Subcutaneous abdominal adipose tissue (tissue), 5 donors: ENCODE measurements at regions not wholly inside any gene's neighbourhood (a gene's known extent, or its start where the extent isn't known, plus 50 kb on each side); places are given as distances from the start of the nearest gene placed in this dataset.

Source experiments
- H3K27ac ChIP-seq: one replicate; pipeline ENCODE4 v1.7.0; 2013; ENCODE audit warnings: low read depth, mild to moderate bottlenecking, inconsistent platforms, low read length, moderate library complexity
- H3K27me3 ChIP-seq, 5 donors: one replicate each; pipeline ENCODE4 v1.7.0; 2013; ENCODE audit warnings: low read length in 5 of 5, inconsistent platforms in 1 of 5; ENCODE audit not compliant: control insufficient read depth in 5 of 5, insufficient read depth in 4 of 5
- H3K36me3 ChIP-seq, 5 donors: one replicate each; pipeline ENCODE4 v1.7.0; 2013; ENCODE audit warnings: low read length in 5 of 5; ENCODE audit not compliant: control insufficient read depth in 5 of 5, insufficient read depth in 5 of 5
- H3K4me1 ChIP-seq, 5 donors: one replicate each; pipeline ENCODE4 v1.7.0; 2013; ENCODE audit warnings: low read length in 5 of 5, mild to moderate bottlenecking in 3 of 5, moderate library complexity in 1 of 5; ENCODE audit not compliant: control insufficient read depth in 5 of 5, insufficient read depth in 5 of 5
- H3K4me3 ChIP-seq, 5 donors: one replicate each; pipeline ENCODE4 v1.7.0; 2013; ENCODE audit warnings: low read length in 5 of 5, low read depth in 1 of 5
- H3K9ac ChIP-seq, 5 donors: one replicate each; pipeline ENCODE4 v1.7.0; 2013; ENCODE audit warnings: low read length in 5 of 5, mild to moderate bottlenecking in 4 of 5, moderate library complexity in 3 of 5
- H3K9me3 ChIP-seq, 5 donors: one replicate each; pipeline ENCODE4 v1.7.0; 2013; ENCODE audit warnings: low read length in 5 of 5; ENCODE audit not compliant: control insufficient read depth in 5 of 5
- donor health status: healthy.
- donor health status: healthy.
- donor health status: healthy.
- donor health status: healthy.
- donor health status: healthy.

DNA sequence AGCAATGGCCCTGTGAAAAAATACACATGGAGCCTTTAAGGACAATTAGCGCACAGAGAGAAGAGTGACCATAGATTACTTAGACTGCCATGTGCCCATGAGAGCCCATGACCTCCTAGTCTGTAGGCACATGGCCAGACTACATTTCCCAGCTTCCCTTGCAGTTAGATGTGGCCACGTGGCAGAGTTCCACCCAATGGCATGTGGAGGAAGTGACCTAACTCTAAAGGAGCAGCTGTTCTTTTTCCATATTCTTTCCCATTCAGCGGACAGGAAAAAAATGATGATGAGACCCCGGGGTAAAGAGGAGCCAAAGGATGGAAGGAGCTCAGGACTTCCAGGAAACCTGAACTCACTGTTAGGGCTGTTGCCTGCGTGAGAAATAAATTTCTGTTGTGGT lies 116.6 kb downstream of the CBLN4 start:
- no peaks in the 10 kb centered on the region for H3K27me3 ChIP-seq
- no peak overlapping the region for H3K4me3 ChIP-seq
- no peak overlapping the region for H3K27ac ChIP-seq
- H3K36me3 ChIP-seq, result no peaks in the 10 kb centered on the region
- H3K9ac ChIP-seq, result no peak overlapping the region
- H3K9me3 ChIP-seq, result no peaks in the 10 kb centered on the region
- H3K4me1 ChIP-seq, result no peaks in the 10 kb centered on the region

DNA sequence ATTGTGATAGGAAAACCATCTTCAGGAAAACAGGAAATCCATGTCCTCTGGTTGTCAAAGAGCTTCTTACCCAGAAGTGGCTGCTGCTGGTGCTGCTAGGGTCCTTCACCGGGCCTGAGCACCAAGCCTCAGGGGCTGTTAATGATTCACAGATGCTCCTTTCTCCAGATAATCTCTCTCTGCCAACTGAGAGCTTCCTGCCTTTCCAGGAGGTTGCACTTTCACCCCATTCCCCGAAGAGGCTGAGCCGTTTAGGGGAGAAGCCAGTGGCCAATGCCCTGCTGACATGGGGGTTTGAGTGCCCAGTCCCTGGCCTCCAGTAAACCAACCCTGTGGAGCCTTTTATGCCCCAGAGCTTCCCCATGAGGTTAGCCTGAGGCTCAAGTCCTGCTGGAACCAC lies 122.4 kb downstream of the CBLN4 start:
- no peak overlapping the region for H3K4me3 ChIP-seq
- H3K27me3 ChIP-seq, result no peaks in the 10 kb centered on the region
- no peaks in the 10 kb centered on the region for H3K36me3 ChIP-seq
- no peak overlapping the region for H3K9ac ChIP-seq
- no peak overlapping the region for H3K27ac ChIP-seq
- H3K4me1 ChIP-seq, result no peaks in the 10 kb centered on the region
- peaks cover 0 to 4% (median 0%) of the 10 kb centered on the region in 5 donors for H3K9me3 ChIP-seq

DNA sequence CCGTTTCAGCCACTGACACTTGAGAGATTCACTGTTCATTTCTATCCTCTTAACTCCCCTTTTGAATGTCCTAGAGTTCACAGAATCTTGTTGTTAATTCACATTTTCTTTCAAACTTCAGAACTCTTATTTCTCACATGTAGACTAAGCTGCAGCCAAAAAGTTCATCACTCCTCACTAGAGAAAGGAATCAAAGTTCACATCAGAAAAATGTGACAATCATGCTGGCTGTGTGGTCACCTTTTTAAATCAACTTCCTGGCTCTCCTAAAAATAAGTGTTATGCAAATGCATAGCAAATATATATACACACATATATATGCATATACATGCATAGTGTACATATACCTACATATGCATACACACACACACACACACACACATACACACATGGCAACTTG lies 123.0 kb downstream of the CBLN4 start:
- no peaks in the 10 kb centered on the region for H3K4me1 ChIP-seq
- H3K27ac ChIP-seq, result no peak overlapping the region
- H3K9ac ChIP-seq, result no peak overlapping the region
- H3K36me3 ChIP-seq, result no peaks in the 10 kb centered on the region
- no peaks in the 10 kb centered on the region for H3K27me3 ChIP-seq
- no peak overlapping the region for H3K4me3 ChIP-seq
- peaks cover 0 to 4% (median 0%) of the 10 kb centered on the region in 5 donors for H3K9me3 ChIP-seq

DNA sequence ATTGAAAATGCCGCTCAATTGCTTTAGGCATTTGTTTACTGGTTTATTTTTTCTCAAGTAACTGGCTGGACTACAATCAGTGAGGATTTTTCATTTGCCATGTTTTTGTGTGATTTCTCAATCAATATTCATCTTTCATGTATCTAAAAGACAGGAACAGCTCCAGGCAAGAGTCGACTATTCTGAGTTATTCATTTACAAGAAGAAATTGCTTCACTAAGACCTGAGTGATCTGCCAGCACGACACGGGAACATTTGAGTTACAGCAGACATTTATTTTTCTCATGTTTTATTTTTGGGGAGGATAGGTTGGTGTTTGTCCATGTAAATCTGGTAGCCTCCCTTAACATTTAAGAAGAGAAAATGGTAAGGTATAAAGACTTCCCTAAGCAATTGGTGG lies 124.1 kb downstream of the CBLN4 start:
- Histone ChIP-seq H3K27me3 (no peaks in the 10 kb centered on the region), H3K4me3 (no peak overlapping the region), H3K4me1 (no peaks in the 10 kb centered on the region), H3K9ac (no peak overlapping the region), H3K36me3 (no peaks in the 10 kb centered on the region), H3K27ac (no peak overlapping the region), H3K9me3 (peaks cover 0 to 4% (median 0%) of the 10 kb centered on the region in 5 donors)

DNA sequence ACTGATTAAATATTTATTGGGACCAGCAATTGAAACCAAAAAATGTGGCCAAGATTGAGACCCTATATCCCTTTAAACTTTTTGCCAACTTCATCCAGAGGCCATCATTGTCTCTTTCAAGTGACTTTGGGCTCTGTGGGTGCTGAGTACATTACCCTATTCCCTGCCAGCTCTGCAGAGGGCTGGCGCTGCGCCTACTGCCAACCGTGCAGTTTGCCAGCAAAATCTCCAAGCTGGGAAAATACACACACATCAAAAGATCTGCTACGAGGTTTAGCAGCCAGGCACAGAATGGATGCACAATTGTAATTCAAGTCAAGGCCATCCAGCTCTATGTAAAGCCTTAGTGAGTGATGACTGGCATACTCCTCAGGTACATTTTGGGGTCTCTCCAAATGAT lies 125.0 kb downstream of the CBLN4 start:
- H3K9me3 ChIP-seq, result peaks cover 0 to 4% (median 0%) of the 10 kb centered on the region in 5 donors
- no peak overlapping the region for H3K9ac ChIP-seq
- H3K4me3 ChIP-seq, result no peak overlapping the region
- no peaks in the 10 kb centered on the region for H3K4me1 ChIP-seq
- H3K27me3 ChIP-seq, result no peaks in the 10 kb centered on the region
- no peak overlapping the region for H3K27ac ChIP-seq
- H3K36me3 ChIP-seq, result no peaks in the 10 kb centered on the region

DNA sequence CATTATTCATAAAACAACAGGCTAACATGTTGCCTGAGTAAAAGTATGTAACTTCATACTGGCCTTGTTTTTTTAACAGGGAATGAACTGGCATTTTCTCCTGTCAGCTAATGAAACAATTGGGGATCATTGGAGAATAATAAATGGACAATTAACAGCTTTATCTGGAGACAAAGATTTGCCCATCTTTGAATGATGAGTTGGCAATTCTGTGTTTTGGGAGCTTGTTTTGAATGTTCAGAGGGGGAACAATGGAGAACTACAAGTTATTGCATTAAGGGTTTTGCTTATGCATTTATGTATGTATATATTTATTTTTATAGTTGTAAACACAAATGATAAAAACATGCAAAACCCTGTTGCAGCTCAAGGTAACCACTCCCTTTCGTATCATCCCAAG lies 150.3 kb downstream of the CBLN4 start:
- no peaks in the 10 kb centered on the region for H3K27me3 ChIP-seq
- peaks cover 0 to 5% (median 0%) of the 10 kb centered on the region in 5 donors for H3K9me3 ChIP-seq
- H3K36me3 ChIP-seq, result no peaks in the 10 kb centered on the region
- H3K4me1 ChIP-seq, result no peaks in the 10 kb centered on the region
- no peak overlapping the region for H3K9ac ChIP-seq
- no peak overlapping the region for H3K27ac ChIP-seq
- H3K4me3 ChIP-seq, result no peak overlapping the region

DNA sequence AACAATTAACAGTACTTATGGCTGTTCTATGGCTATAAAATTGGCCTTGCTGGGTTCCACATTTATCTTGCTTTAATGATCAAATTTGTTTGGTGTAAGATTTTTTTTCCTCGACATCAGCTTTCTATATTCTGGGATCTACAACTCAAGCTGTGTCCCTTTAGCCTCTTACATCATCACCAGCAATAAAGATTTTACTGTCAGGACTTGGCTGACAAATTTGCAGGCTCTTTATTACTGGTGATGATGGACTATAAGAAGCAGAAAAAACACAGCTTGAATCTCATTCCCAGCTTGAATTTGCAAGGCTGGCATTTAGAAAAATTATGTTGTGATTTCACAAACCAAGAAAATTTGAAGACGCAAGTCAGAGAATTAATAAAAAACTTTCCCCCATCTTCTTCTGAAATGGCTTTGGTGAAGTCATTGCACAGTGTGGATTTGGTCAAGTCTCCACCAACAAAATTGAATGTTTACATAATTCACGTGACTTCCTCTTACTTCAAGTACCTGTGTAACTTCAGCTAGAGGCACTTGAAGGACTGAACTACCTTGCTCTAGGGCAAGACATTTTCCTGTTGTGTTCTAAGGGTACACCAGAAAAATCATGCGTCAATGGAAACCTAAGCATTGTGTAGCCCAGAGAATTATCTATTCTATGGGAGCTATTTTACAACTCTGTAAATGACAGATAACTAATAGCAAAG lies 175.0 kb downstream of the CBLN4 start:
- Histone ChIP-seq H3K27me3 (no peaks in the 10 kb centered on the region), H3K4me3 (no peak overlapping the region), H3K9me3 (peaks cover 0 to 8% (median 3%) of the 10 kb centered on the region in 5 donors), H3K4me1 (no peaks in the 10 kb centered on the region), H3K9ac (no peak overlapping the region), H3K36me3 (no peaks in the 10 kb centered on the region), H3K27ac (no peak overlapping the region)

DNA sequence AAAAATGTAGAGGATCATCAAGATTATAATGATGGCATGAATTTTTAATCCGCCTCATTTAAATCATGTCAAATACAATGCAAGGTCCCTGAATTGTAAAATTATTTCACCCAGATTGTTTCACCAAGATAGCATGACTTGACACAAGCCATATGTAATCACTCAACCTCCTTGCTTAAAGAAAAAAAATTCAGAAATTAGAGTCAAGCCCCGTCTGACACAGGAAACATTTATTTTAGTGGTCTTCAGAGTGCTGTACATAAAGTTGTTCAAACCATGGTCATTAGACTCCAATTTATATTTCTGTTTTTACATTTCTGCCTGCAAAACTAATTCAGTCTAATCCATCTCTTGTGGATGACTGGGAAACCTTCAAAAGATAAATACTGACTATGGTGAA lies 200.2 kb downstream of the CBLN4 start:
- Histone ChIP-seq H3K4me1 (no peaks in the 10 kb centered on the region), H3K4me3 (no peak overlapping the region), H3K27ac (no peak overlapping the region), H3K36me3 (no peaks in the 10 kb centered on the region), H3K9me3 (peaks cover 0 to 4% (median 4%) of the 10 kb centered on the region in 5 donors), H3K9ac (no peak overlapping the region), H3K27me3 (no peaks in the 10 kb centered on the region)

DNA sequence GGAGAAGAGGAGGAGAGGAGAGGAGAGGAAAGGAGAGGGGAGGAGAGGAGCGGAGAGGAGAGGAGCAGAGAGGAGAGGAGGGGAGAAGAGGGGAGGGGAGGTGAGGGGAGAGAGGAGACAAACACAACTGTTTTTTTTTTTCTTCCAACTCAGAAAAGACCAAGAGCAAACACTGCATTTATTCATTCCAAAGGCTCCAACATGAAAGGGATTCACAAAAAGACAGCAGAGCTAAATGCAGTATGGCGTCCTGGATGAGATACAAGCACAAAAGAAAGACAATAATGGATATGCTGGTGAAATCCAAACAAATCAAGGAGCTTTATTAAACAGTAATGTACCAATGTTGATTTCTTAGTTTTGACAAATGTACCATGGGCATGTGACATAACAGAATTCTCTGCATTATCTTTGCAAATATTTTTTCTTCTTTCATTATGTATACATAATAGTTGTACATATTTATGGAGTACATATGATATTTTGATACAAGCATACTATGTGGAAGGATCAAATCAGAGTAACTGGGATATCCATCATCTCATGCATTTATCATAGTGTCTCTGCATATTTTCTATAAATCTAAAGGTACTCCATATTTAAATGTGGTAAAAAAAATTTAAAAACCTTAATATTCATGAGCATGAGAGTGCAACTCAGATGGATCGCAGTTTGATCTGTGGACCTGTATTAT lies 204.6 kb downstream of the CBLN4 start:
- Histone ChIP-seq H3K9me3 (no peaks in the 10 kb centered on the region), H3K36me3 (no peaks in the 10 kb centered on the region), H3K4me3 (no peak overlapping the region), H3K4me1 (no peaks in the 10 kb centered on the region), H3K27ac (no peak overlapping the region), H3K27me3 (no peaks in the 10 kb centered on the region), H3K9ac (no peak overlapping the region)

DNA sequence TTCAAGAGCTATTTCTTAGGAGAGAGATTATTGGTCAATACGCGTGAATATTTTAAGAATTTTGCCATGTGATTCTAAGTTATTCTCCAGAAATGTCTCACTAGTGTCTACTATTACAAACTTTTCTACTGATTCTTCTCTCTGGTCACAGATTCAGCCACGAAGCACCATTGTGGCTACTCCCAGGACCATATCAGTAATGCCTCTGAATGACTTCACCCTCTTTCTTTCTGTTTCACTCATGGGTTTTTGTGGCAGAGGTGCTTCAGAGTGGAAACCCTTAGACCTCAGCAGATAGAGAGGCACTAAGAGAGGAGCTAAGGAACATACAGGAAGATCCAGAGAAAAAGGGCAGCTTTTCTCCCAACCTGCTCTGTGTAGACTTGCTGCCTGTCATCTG lies 211.3 kb downstream of the CBLN4 start:
- no peaks in the 10 kb centered on the region for H3K9me3 ChIP-seq
- H3K4me3 ChIP-seq, result no peak overlapping the region
- H3K4me1 ChIP-seq, result no peaks in the 10 kb centered on the region
- H3K36me3 ChIP-seq, result no peaks in the 10 kb centered on the region
- no peak overlapping the region for H3K9ac ChIP-seq
- H3K27ac ChIP-seq, result no peak overlapping the region
- no peaks in the 10 kb centered on the region for H3K27me3 ChIP-seq
